ENCODE measurements at regions not wholly inside any gene's neighbourhood (a gene's known extent, or its start where the extent isn't known, plus 50 kb on each side); places are given as distances from the start of the nearest gene placed in this dataset.

- no TSS peak for BruUV-seq (replicated peaks)
- no peak overlapping the region for H3K9ac ChIP-seq (ENCODE audit: low read length)
Observed at GRCh38 chr12:43294916-43295315, 257.1 kb downstream of the ADAMTS20 start.

GRCh38 chr12:43294147-43294546, 257.9 kb downstream of the ADAMTS20 start:
- intact Hi-C loops (cut with micrococcal nuclease), result no loop called here
- H2AFZ ChIP-seq (ENCODE audit: low read length), result no peak overlapping the region
- H3K79me2 ChIP-seq (ENCODE audit: low read length), result no peaks in the 10 kb centered on the region
- no peak overlapping the region for H3K4me2 ChIP-seq (ENCODE audit: low read length)
- no peak for ATAC-seq
- no peak overlapping the region for H3K27ac ChIP-seq (ENCODE audit: low read length)
- no peaks in the 10 kb centered on the region for H3K36me3 ChIP-seq (ENCODE audit: low read depth, low read length)
- BruUV-seq (replicated peaks), result no TSS peak
- no peak for DNase-seq
- H4K20me1 ChIP-seq (ENCODE audit: low read length), result no peaks in the 10 kb centered on the region
- H3K27me3 ChIP-seq (ENCODE audit: low read length), result no peaks in the 10 kb centered on the region
- no peaks in the 10 kb centered on the region for H3K9me3 ChIP-seq (ENCODE audit: low read length)
- ChIA-PET CTCF (no interaction called here), POLR2A (ENCODE audit: unreplicated experiment) (no interaction called here)
- H3F3A ChIP-seq (ENCODE audit: low read length, unreplicated experiment), result no peaks in the 10 kb centered on the region
- H3K4me1 ChIP-seq (ENCODE audit: insufficient read depth, low read length), result peaks cover 5% of the 10 kb centered on the region; the same call in 1 of the 2 replicates
- H3K4me3 ChIP-seq (ENCODE audit: low read length), result no peak overlapping the region
- no peak overlapping the region for H3K9ac ChIP-seq (ENCODE audit: low read length)
- H3K9me2 ChIP-seq (replicated peaks; ENCODE audit: low read length), result no peaks in the 10 kb centered on the region
- TF ChIP-seq EZH2phosphoT487 (IDR thresholded peaks at IDR 0.05; ENCODE audit: borderline replicate concordance, low read length) (no peak), EZH2 (IDR thresholded peaks at IDR 0.05; ENCODE audit: low read length, unreplicated experiment) (no peak), CTCF (conservative IDR thresholded peaks at IDR 0.05; ENCODE audit: low read depth, low read length) (no peak)

More at GRCh38 chr12:43294916-43295315, 257.1 kb downstream of the ADAMTS20 start:
- no peaks in the 10 kb centered on the region for H3K79me2 ChIP-seq (ENCODE audit: low read length)
- ChIA-PET POLR2A (ENCODE audit: unreplicated experiment) (no interaction called here), CTCF (no interaction called here)
- H3K4me1 ChIP-seq (ENCODE audit: insufficient read depth, low read length), result peaks cover 5% of the 10 kb centered on the region; the same call in 1 of the 2 replicates
- H3K9me2 ChIP-seq (replicated peaks; ENCODE audit: low read length), result no peaks in the 10 kb centered on the region
- DNase-seq (no peak), ATAC-seq (no peak)
- no peak overlapping the region for H3K4me2 ChIP-seq (ENCODE audit: low read length)
- no peaks in the 10 kb centered on the region for H4K20me1 ChIP-seq (ENCODE audit: low read length)
- H3K36me3 ChIP-seq (ENCODE audit: low read depth, low read length), result no peaks in the 10 kb centered on the region
- H3K27ac ChIP-seq (ENCODE audit: low read length), result no peak overlapping the region
- TF ChIP-seq EZH2 (IDR thresholded peaks at IDR 0.05; ENCODE audit: low read length, unreplicated experiment) (no peak), EZH2phosphoT487 (IDR thresholded peaks at IDR 0.05; ENCODE audit: borderline replicate concordance, low read length) (no peak), CTCF (conservative IDR thresholded peaks at IDR 0.05; ENCODE audit: low read depth, low read length) (no peak)
- no peak overlapping the region for H3K4me3 ChIP-seq (ENCODE audit: low read length)
- H3K9me3 ChIP-seq (ENCODE audit: low read length), result no peaks in the 10 kb centered on the region
- no peak overlapping the region for H2AFZ ChIP-seq (ENCODE audit: low read length)
- H3F3A ChIP-seq (ENCODE audit: low read length, unreplicated experiment), result no peaks in the 10 kb centered on the region
- intact Hi-C loops (cut with micrococcal nuclease), result no loop called here
- H3K27me3 ChIP-seq (ENCODE audit: low read length), result no peaks in the 10 kb centered on the region

GRCh38 chr12:43293396-43293795, 258.6 kb downstream of the ADAMTS20 start:
- no peaks in the 10 kb centered on the region for H3K79me2 ChIP-seq (ENCODE audit: low read length)
- no peaks in the 10 kb centered on the region for H3K9me2 ChIP-seq (replicated peaks; ENCODE audit: low read length)
- TF ChIP-seq EZH2 (IDR thresholded peaks at IDR 0.05; ENCODE audit: low read length, unreplicated experiment) (no peak), EZH2phosphoT487 (IDR thresholded peaks at IDR 0.05; ENCODE audit: borderline replicate concordance, low read length) (no peak), CTCF (conservative IDR thresholded peaks at IDR 0.05; ENCODE audit: low read depth, low read length) (no peak)
- no peak overlapping the region for H3K4me2 ChIP-seq (ENCODE audit: low read length)
- H2AFZ ChIP-seq (ENCODE audit: low read length), result no peak overlapping the region
- ATAC-seq, result no peak
- H3K27ac ChIP-seq (ENCODE audit: low read length), result no peak overlapping the region
- no TSS peak for BruUV-seq (replicated peaks)
- ChIA-PET CTCF (no interaction called here), POLR2A (ENCODE audit: unreplicated experiment) (no interaction called here)
- DNase-seq, result no peak
- H3K27me3 ChIP-seq (ENCODE audit: low read length), result no peaks in the 10 kb centered on the region
- intact Hi-C loops (cut with micrococcal nuclease), result no loop called here
- H4K20me1 ChIP-seq (ENCODE audit: low read length), result no peaks in the 10 kb centered on the region
- H3K4me3 ChIP-seq (ENCODE audit: low read length), result no peak overlapping the region
- no peak overlapping the region for H3K9ac ChIP-seq (ENCODE audit: low read length)
- peaks cover 5% of the 10 kb centered on the region; the same call in 1 of the 2 replicates for H3K4me1 ChIP-seq (ENCODE audit: insufficient read depth, low read length)
- no peaks in the 10 kb centered on the region for H3K9me3 ChIP-seq (ENCODE audit: low read length)
- H3F3A ChIP-seq (ENCODE audit: low read length, unreplicated experiment), result no peaks in the 10 kb centered on the region
- H3K36me3 ChIP-seq (ENCODE audit: low read depth, low read length), result no peaks in the 10 kb centered on the region

Data from PC-3 (cell line).